Femur (tissue), 1 donor: ENCODE measurements at regions not wholly inside any gene's neighbourhood (a gene's known extent, or its start where the extent isn't known, plus 50 kb on each side); places are given as distances from the start of the nearest gene placed in this dataset.

Experiments used
- DNase-seq: peaks from one replicate; pipeline ENCODE4 v3.0.0-alpha.2; 2017

GRCh38 chrX:125005863-125006262 lies 313.8 kb upstream of the TEX13C start:
- DNase-seq, result no peak

GRCh38 chrX:125006704-125007103 lies 313.0 kb upstream of the TEX13C start:
- no peak for DNase-seq

- DNase-seq, result no peak
Observed at GRCh38 chrX:125012585-125012984, 307.1 kb upstream of the TEX13C start.

GRCh38 chrX:125029131-125029530 lies 290.5 kb upstream of the TEX13C start:
- DNase-seq, result no peak
